IPS-18a (cell line): ENCODE measurements at regions not wholly inside any gene's neighbourhood (a gene's known extent, or its start where the extent isn't known, plus 50 kb on each side); places are given as distances from the start of the nearest gene placed in this dataset.

Experiments
- H3K27ac ChIP-seq: one replicate; pipeline ENCODE4 v1.5.1; 2013; ENCODE audit warnings: low read length
- H3K27me3 ChIP-seq: one replicate; pipeline ENCODE4 v1.6.1; 2013; ENCODE audit warnings: mild to moderate bottlenecking, low read length; ENCODE audit not compliant: control insufficient read depth, insufficient read depth
- H3K36me3 ChIP-seq: one replicate; pipeline ENCODE4 v1.6.1; 2013; ENCODE audit warnings: low read depth, low read length; ENCODE audit not compliant: control insufficient read depth
- H3K4me1 ChIP-seq: one replicate; pipeline ENCODE4 v1.6.1; 2013; ENCODE audit warnings: low read depth, low read length; ENCODE audit not compliant: control insufficient read depth
- H3K4me3 ChIP-seq: one replicate; pipeline ENCODE4 v1.5.1; 2013; ENCODE audit warnings: low read length
- H3K9ac ChIP-seq: one replicate; pipeline ENCODE4 v1.6.1; 2013; ENCODE audit warnings: mild to moderate bottlenecking, low read length, moderate library complexity
- H3K9me3 ChIP-seq: one replicate; pipeline ENCODE4 v1.6.1; 2013; ENCODE audit warnings: low read depth, low read length; ENCODE audit not compliant: control insufficient read depth

- Histone ChIP-seq H3K9ac (no peak overlapping the region), H3K36me3 (no peaks in the 10 kb centered on the region), H3K9me3 (no peaks in the 10 kb centered on the region), H3K4me3 (no peak overlapping the region), H3K27ac (no peak overlapping the region), H3K27me3 (no peaks in the 10 kb centered on the region), H3K4me1 (no peaks in the 10 kb centered on the region)
Measured at GRCh38 chr18:39489431-39489830, 1923.8 kb upstream of the CELF4 start.

- Histone ChIP-seq H3K27me3 (no peaks in the 10 kb centered on the region), H3K4me3 (no peak overlapping the region), H3K9ac (no peak overlapping the region), H3K4me1 (no peaks in the 10 kb centered on the region), H3K27ac (no peak overlapping the region), H3K36me3 (no peaks in the 10 kb centered on the region), H3K9me3 (no peaks in the 10 kb centered on the region)
Measured at GRCh38 chr18:39487932-39488331, 1922.3 kb upstream of the CELF4 start.

GRCh38 chr18:39486268-39486667 lies 1920.7 kb upstream of the CELF4 start:
- H3K9ac ChIP-seq = no peak overlapping the region
- no peaks in the 10 kb centered on the region for H3K4me1 ChIP-seq
- no peaks in the 10 kb centered on the region for H3K9me3 ChIP-seq
- no peaks in the 10 kb centered on the region for H3K36me3 ChIP-seq
- H3K27me3 ChIP-seq = no peaks in the 10 kb centered on the region
- no peak overlapping the region for H3K4me3 ChIP-seq
- H3K27ac ChIP-seq = no peak overlapping the region

GRCh38 chr18:39485696-39486095 lies 1920.1 kb upstream of the CELF4 start:
- Histone ChIP-seq H3K27me3 (no peaks in the 10 kb centered on the region), H3K4me3 (no peak overlapping the region), H3K36me3 (no peaks in the 10 kb centered on the region), H3K27ac (no peak overlapping the region), H3K9ac (no peak overlapping the region), H3K9me3 (no peaks in the 10 kb centered on the region), H3K4me1 (no peaks in the 10 kb centered on the region)

GRCh38 chr18:39481281-39481680 lies 1915.7 kb upstream of the CELF4 start:
- Histone ChIP-seq H3K4me1 (no peaks in the 10 kb centered on the region), H3K27me3 (no peaks in the 10 kb centered on the region), H3K9ac (no peak overlapping the region), H3K4me3 (no peak overlapping the region), H3K36me3 (no peaks in the 10 kb centered on the region), H3K27ac (no peak overlapping the region), H3K9me3 (no peaks in the 10 kb centered on the region)

- Histone ChIP-seq H3K9me3 (no peaks in the 10 kb centered on the region), H3K27ac (no peak overlapping the region), H3K9ac (no peak overlapping the region), H3K36me3 (no peaks in the 10 kb centered on the region), H3K4me1 (no peaks in the 10 kb centered on the region), H3K4me3 (no peak overlapping the region), H3K27me3 (no peaks in the 10 kb centered on the region)
Measured at GRCh38 chr18:39480494-39481195, 1915.0 kb upstream of the CELF4 start.

GRCh38 chr18:39464006-39464405 lies 1898.4 kb upstream of the CELF4 start:
- Histone ChIP-seq H3K4me1 (no peaks in the 10 kb centered on the region), H3K27ac (no peak overlapping the region), H3K9ac (no peak overlapping the region), H3K36me3 (no peaks in the 10 kb centered on the region), H3K4me3 (no peak overlapping the region), H3K9me3 (no peaks in the 10 kb centered on the region), H3K27me3 (no peaks in the 10 kb centered on the region)

- no peaks in the 10 kb centered on the region for H3K4me1 ChIP-seq
- H3K27me3 ChIP-seq = no peaks in the 10 kb centered on the region
- no peaks in the 10 kb centered on the region for H3K36me3 ChIP-seq
- H3K27ac ChIP-seq = no peak overlapping the region
- H3K9ac ChIP-seq = no peak overlapping the region
- H3K9me3 ChIP-seq = no peaks in the 10 kb centered on the region
- H3K4me3 ChIP-seq = no peak overlapping the region
Measured at GRCh38 chr18:39462436-39462835, 1896.8 kb upstream of the CELF4 start.

GRCh38 chr18:39460136-39460535 lies 1894.5 kb upstream of the CELF4 start:
- H3K4me1 ChIP-seq = no peaks in the 10 kb centered on the region
- H3K36me3 ChIP-seq = no peaks in the 10 kb centered on the region
- no peak overlapping the region for H3K4me3 ChIP-seq
- H3K27me3 ChIP-seq = no peaks in the 10 kb centered on the region
- H3K9me3 ChIP-seq = no peaks in the 10 kb centered on the region
- no peak overlapping the region for H3K27ac ChIP-seq
- no peak overlapping the region for H3K9ac ChIP-seq

GRCh38 chr18:39455285-39455684 lies 1889.7 kb upstream of the CELF4 start:
- Histone ChIP-seq H3K27me3 (no peaks in the 10 kb centered on the region), H3K9ac (no peak overlapping the region), H3K4me3 (no peak overlapping the region), H3K9me3 (no peaks in the 10 kb centered on the region), H3K27ac (no peak overlapping the region), H3K4me1 (no peaks in the 10 kb centered on the region), H3K36me3 (no peaks in the 10 kb centered on the region)

GRCh38 chr18:39454866-39455265 lies 1889.3 kb upstream of the CELF4 start:
- no peak overlapping the region for H3K27ac ChIP-seq
- H3K27me3 ChIP-seq = no peaks in the 10 kb centered on the region
- H3K4me3 ChIP-seq = no peak overlapping the region
- H3K4me1 ChIP-seq = no peaks in the 10 kb centered on the region
- no peaks in the 10 kb centered on the region for H3K9me3 ChIP-seq
- no peak overlapping the region for H3K9ac ChIP-seq
- H3K36me3 ChIP-seq = no peaks in the 10 kb centered on the region

GRCh38 chr18:39453882-39454281 lies 1888.3 kb upstream of the CELF4 start:
- Histone ChIP-seq H3K27ac (no peak overlapping the region), H3K9me3 (no peaks in the 10 kb centered on the region), H3K4me3 (no peak overlapping the region), H3K9ac (no peak overlapping the region), H3K4me1 (no peaks in the 10 kb centered on the region), H3K36me3 (no peaks in the 10 kb centered on the region), H3K27me3 (no peaks in the 10 kb centered on the region)
